ENCODE measurements at regions not wholly inside any gene's neighbourhood (a gene's known extent, or its start where the extent isn't known, plus 50 kb on each side); places are given as distances from the start of the nearest gene placed in this dataset.

DNA sequence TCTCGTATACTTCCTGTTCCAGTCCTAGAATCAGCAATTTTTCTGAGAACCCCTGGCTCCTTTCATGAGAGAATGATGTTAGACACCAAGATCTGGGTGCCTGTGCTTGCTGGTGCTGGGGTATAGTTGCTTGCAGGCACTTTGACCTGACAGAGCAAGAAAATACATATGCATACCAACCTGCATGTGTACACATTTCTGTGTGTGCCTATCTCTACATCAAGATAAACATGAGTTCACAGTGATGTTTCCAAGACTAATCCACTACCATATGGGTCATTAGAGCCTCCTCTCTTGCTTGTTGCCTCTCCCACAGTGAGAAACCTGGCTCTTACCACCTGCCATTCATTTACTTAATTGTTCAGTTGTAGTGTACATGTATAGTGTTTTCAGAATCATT is 229.1 kb upstream of the IGFBP3 start:
- DNase-seq = no peak

GRCh38 chr7:46147871-46148270 is 226.8 kb upstream of the IGFBP3 start:
- no peak for DNase-seq

GRCh38 chr7:46146454-46147255 is 225.6 kb upstream of the IGFBP3 start:
- no peak for DNase-seq

DNA sequence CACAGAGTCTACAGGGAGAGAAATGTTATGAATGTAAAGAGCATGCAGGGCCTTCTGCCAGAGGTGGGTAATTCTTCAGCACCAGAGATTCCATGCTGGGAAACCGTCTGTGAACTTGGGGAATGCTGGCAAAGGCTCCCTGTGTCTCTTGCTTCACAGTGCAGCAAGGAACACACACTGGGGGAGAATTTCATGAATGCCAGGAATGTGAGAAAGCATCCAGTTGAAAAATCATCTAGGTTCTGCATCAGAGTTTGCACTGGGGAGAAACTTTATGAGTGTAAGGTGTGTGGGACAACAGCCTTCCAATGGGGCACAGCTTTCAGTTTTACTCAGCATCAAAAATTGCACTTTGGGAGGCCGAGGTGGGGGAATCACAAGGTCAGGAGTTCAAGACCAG is 224.3 kb upstream of the IGFBP3 start:
- no peak for DNase-seq

DNA sequence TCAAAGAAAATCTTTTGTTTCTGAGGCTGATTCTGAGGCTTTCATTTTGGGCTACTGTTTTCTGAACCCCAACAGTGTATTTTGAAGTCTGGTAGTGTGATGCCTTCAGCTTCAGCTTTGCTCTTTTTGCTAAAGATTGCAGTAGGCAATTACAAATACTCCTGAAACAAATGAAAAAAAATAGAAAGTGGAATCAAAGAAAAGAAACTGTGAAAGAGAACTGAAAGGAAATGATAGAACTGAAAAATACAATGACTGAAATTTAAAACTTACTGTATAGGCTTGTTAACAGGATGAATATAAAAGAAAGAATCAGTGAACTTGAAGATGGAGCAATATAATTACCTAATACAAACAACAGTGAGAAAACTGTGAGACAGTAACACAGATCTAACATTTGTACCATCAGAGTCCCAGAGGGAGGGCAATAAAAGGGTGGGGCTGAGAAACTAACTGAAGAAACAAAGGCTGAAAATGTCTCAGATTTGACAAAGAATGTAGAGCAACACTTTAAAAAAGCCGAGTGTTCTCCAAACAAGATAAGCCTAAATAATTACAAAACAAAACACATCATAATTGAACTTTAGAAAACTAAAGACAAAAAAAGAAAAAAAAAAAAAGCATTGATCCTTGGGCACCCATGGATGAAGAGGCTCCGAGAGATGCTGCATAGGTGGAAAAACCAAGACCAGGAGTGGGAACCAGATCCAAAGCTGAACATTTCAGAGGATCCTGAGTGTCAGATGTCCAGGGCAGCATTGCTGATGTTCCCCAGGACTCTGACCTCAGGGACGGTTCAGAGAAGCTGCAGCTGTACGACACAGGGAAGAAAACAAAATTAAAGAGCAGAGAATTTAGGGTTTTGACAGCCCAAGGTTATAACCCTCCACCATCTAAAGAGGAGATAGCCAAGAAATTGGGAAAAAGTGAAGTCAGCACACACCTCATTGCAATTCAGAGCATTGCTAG is 223.2 kb upstream of the IGFBP3 start:
- DNase-seq = no peak

- no peak for DNase-seq
These were observed 222.3 kb upstream of the IGFBP3 start for GRCh38 chr7:46143421-46143820.

DNA sequence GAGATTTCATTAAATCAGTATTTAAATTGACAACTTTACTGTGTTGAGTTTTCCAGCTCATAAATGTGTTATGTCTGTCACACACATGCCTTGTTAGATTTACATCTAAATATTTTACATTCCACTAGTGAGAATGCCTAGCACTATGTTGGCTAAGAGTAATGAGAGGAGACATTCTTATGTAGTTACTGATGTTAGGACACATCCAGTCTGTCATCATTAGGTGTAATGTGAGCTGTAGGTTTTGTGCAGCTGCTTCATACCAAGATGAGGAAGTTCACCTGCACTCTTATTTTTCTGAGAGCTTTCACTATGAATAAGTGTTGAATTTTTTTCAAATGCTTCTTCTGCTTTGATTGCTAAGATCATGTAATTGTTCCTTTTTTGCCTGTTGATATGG is 218.0 kb upstream of the IGFBP3 start:
- DNase-seq = no peak

- DNase-seq = no peak
These were observed 216.7 kb upstream of the IGFBP3 start for GRCh38 chr7:46137725-46138124.

GRCh38 chr7:46135557-46135956 is 214.5 kb upstream of the IGFBP3 start:
- no peak for DNase-seq

DNA sequence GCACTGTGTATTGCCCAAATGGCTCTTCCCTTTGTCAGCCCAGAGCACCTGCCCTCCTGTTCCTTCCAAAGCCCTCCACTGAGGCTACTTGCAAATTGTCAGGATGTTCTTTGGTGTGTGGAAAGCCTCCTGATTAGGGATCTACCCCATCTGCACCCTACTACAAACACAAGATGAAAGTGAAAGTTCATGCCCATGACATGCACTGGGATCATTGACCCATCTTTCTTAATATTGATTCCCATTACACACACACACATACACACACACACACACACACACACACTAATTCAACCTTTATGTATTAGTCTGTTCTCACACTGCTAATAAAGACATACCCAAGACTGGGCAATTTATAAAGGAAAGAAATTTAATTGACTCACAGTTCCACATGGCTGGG is 213.7 kb upstream of the IGFBP3 start:
- DNase-seq = no peak

DNA sequence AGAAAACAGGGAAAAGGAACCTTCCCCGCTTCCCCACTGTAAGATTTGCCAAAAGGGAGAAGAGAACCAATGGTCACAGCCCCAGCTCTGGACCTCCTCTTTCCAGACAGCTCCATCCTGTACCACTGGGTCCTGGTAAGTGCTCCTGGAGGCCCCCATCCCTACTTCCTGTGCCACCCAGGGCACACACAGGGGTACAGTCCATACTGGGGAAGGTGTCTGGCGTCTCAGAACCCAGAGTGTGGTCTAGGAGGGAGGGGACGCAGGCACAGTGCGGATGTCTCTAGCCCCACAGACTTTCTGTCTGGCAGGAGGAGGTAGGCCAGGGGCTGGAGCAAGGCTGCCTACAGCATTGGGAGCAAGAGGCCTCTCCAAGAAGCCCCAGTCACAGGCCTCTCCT is 213.3 kb upstream of the IGFBP3 start:
- DNase-seq = no peak

GRCh38 chr7:46133751-46134150 is 212.7 kb upstream of the IGFBP3 start:
- no peak for DNase-seq

GRCh38 chr7:46133072-46133471 is 212.0 kb upstream of the IGFBP3 start:
- no peak for DNase-seq

DNA sequence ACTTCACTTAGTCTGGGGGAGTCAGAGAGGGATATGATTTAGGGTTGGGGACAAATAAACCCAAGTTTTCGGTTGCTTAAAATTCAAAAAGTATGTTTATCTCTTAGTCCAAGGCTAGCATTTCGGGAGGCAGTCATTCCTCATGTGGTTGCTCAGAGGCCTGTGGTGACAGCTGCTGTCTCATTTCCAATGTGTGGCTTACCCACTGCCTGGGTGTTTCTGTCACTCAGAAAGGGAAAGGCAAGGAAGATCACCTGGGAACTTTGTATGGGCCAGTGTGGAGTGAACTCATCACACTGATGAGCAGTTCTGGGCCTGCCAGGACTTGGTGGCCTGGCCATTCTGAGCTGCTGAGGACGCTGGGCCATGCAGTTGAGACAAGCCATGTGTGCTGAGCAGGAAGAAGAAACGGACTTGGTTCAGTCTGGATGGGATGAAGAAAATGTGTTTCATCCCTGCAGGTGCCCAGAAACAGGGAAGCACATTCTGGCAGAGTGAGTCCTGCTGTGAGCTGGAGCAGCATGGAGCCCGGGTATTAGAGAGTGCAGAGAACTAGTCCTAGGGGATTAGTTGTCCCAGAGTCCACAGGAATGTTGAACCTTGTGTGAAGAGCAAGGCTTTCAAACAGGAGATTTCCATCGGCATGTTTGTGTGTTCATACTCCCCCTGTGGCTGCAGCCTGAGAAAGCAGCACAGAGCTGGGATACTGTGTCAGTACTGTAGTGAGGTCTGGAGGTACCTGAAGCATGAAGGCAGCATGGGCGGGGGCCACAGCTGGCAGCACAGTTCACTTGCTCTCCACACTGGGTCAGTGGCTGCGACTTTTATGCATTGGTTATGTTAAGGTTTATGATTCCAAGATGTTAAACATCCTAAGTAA is 211.1 kb upstream of the IGFBP3 start:
- no peak for DNase-seq

GRCh38 chr7:46129831-46130230 is 208.8 kb upstream of the IGFBP3 start:
- no peak for DNase-seq

DNA sequence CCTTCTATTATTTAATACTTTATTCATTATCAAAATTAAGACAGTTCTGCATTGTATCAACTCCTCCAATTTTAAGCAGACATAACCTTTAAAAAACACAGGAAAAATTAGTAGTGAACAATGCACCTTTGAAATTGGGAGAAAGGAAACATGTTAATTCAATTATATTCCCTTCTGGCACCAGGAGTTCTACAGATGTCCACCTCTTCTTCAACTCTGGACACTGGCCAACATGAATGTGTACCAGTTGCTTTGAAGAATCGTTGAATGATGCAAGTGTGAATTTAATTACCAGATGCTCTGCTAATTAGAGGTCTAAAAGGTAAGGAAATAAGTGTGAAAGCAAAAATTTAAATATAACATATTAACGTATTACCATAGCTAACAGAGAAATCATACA is 206.7 kb upstream of the IGFBP3 start:
- DNase-seq = no peak

GRCh38 chr7:46126675-46127300 is 205.7 kb upstream of the IGFBP3 start:
- no peak for DNase-seq

DNA sequence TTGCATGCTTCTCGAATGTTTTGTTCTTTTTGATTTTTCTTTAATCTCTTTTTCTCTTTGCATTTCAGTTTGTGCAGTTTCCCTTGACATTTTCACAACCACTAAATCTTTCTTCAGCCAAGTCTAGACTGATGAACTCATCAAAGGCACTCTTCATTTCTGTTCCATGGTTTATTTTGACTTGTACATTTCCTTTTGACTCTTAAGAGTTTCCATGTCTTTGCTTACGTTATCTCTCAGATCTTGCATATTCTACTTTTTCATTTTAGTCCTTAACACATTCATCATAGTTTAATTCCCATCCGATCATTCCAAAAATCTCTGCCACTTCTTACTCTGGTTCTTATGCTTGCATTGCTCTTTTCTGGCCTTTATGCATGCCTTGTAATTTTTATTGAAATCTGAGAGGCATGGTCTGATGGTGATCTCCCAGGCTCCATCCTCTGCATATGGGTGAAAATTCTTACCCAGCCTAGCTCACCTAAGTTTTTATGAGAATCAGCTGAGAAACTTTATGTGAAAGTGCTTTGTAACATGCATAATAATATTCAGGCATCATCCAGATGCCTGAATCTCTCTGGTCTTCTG is 202.8 kb upstream of the IGFBP3 start:
- DNase-seq = no peak

GRCh38 chr7:46115410-46115809 is 194.3 kb upstream of the IGFBP3 start:
- no peak for DNase-seq

DNA sequence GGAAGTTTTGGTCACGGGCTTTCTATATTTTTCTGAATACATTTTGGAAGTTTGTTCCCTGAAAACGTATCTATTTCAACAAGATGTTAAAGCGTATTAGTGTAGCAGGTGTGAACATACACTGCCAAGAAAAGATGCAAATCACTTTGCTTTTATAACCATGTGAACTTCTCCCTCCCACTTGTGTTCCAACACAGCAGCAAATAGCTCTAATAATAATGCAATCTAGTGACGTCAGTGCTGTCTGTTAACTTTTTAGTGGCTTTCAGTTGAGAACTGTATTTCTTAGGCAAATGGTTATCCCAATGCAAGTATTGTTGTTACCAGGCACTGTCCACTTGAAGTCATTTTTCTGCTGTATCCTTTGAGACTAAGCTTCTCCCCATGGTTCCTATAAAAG is 188.4 kb upstream of the IGFBP3 start:
- no peak for DNase-seq

DNA sequence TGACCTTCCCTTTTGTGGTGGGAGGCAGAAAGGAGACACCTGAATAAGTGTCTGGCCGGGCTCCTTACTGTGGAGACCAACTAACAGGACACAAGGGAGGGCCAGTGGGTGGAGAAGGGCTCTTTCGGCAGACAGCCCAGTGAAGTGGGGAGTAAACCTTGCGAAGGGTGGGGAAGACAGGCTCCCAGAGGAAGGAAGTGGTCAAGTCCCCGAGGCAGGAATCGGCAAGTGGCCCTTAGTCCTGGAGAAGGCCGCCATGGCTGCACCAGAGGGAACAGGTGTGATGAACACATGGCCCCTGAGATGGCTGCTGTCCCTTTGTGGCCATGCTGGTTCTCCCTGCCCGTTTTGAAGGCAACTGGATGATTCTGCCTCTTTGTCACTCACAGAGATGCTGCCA is 187.2 kb upstream of the IGFBP3 start:
- no peak for DNase-seq

- no peak for DNase-seq
These were observed 186.6 kb upstream of the IGFBP3 start for GRCh38 chr7:46107610-46108217.

Measured in NCI-H1105 treated with DMSO at 0.1 percent for 48 hours (cell line).